ENCODE measurements at regions not wholly inside any gene's neighbourhood (a gene's known extent, or its start where the extent isn't known, plus 50 kb on each side); places are given as distances from the start of the nearest gene placed in this dataset.

- H3K4me1 ChIP-seq: no peaks in the 10 kb centered on the region
- H3K27ac ChIP-seq: peak overlapping the region in 1 of 2 donors; percentile 10
- H3K36me3 ChIP-seq: no peaks in the 10 kb centered on the region
- no peak for TF ChIP-seq POLR2A (IDR thresholded peaks at IDR 0.05)
- no peak for TF ChIP-seq CTCF (IDR thresholded peaks at IDR 0.05)
- no peaks in the 10 kb centered on the region for H3K9me3 ChIP-seq
- DNase-seq: no peak
- intact Hi-C loops (cut with DNase I; ENCODE audit: low total_unique reads): no loop called here
- no peak overlapping the region for H3K4me3 ChIP-seq
- no peaks in the 10 kb centered on the region for H3K27me3 ChIP-seq
Observed at GRCh38 chr3:132911741-132912415, 126.3 kb upstream of the TMEM108 start.

GRCh38 chr3:132907293-132907692, 130.9 kb upstream of the TMEM108 start:
- no peaks in the 10 kb centered on the region for H3K36me3 ChIP-seq
- TF ChIP-seq POLR2A (IDR thresholded peaks at IDR 0.05): no peak
- TF ChIP-seq CTCF (IDR thresholded peaks at IDR 0.05): no peak
- no peaks in the 10 kb centered on the region for H3K9me3 ChIP-seq
- H3K4me3 ChIP-seq: no peak overlapping the region
- no peak overlapping the region for H3K27ac ChIP-seq
- no peaks in the 10 kb centered on the region for H3K4me1 ChIP-seq
- intact Hi-C loops (cut with DNase I; ENCODE audit: low total_unique reads): no loop called here
- no peak for DNase-seq
- no peaks in the 10 kb centered on the region for H3K27me3 ChIP-seq

- no peak for DNase-seq
- Histone ChIP-seq H3K27ac (no peak overlapping the region), H3K9me3 (no peaks in the 10 kb centered on the region), H3K4me1 (no peaks in the 10 kb centered on the region), H3K27me3 (no peaks in the 10 kb centered on the region), H3K36me3 (no peaks in the 10 kb centered on the region), H3K4me3 (no peak overlapping the region)
- TF ChIP-seq POLR2A (IDR thresholded peaks at IDR 0.05): no peak
- TF ChIP-seq CTCF (IDR thresholded peaks at IDR 0.05): no peak
- intact Hi-C loops (cut with DNase I; ENCODE audit: low total_unique reads): no loop called here
Observed at GRCh38 chr3:132900481-132900880, 137.7 kb upstream of the TMEM108 start.

DNA sequence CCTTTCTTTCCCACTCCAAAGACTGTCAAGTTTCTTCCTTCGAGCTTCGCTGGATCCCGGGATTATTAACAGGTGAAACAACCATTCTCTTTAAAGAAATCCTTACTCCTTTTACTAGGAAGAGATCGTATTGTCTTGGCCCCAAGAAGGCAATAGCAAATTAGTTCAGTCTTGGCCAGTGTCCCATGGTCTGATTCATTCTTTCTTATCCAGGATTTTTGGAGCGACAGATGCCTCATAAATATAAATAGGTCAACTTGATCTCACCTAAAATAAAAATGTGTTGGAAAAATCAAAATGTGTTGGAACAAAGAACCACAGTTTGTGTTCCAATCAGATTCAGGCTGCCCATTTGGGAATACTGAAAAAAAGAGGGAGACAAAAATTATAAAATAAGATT, 140.1 kb upstream of the TMEM108 start:
- no peaks in the 10 kb centered on the region for H3K36me3 ChIP-seq
- no peak for TF ChIP-seq CTCF (IDR thresholded peaks at IDR 0.05)
- no peak for TF ChIP-seq POLR2A (IDR thresholded peaks at IDR 0.05)

DNA sequence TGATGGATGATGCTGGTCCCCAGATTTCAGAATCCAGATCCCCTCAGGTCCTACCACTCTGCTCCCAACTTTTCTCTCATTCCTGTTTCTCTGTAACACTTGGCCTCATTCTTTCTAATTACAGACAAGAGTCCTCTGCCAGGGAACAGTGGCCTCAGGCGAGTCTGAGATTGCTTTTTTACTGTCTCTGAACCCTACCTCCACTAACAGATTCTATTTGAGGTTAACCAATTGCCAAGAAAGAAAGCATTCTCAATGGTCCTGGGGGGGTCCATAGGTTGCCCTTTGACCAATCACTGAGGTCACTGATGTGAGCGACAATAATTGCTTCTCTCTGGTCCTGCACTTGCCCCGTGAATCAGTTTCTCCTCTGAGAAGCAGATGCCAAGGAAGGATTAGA, 145.2 kb upstream of the TMEM108 start:
- Histone ChIP-seq H3K27ac (no peak overlapping the region), H3K27me3 (no peaks in the 10 kb centered on the region), H3K4me1 (no peaks in the 10 kb centered on the region), H3K36me3 (no peaks in the 10 kb centered on the region), H3K9me3 (no peaks in the 10 kb centered on the region), H3K4me3 (no peak overlapping the region)
- TF ChIP-seq CTCF (IDR thresholded peaks at IDR 0.05): no peak
- TF ChIP-seq POLR2A (IDR thresholded peaks at IDR 0.05): no peak
- DNase-seq: no peak
- intact Hi-C loops (cut with DNase I; ENCODE audit: low total_unique reads): no loop called here

More for the DNA sequence above, 140.1 kb upstream of the TMEM108 start:
- no peaks in the 10 kb centered on the region for H3K4me1 ChIP-seq
- intact Hi-C loops (cut with DNase I; ENCODE audit: low total_unique reads): no loop called here
- H3K9me3 ChIP-seq: no peaks in the 10 kb centered on the region
- H3K27ac ChIP-seq: no peak overlapping the region
- no peak overlapping the region for H3K4me3 ChIP-seq
- DNase-seq: no peak
- no peaks in the 10 kb centered on the region for H3K27me3 ChIP-seq

Measured in uterus (tissue), 3 donors.